MM.1S (cell line): ENCODE measurements at regions not wholly inside any gene's neighbourhood (a gene's known extent, or its start where the extent isn't known, plus 50 kb on each side); places are given as distances from the start of the nearest gene placed in this dataset.

Experiments used
- DNase-seq: peaks from one replicate; pipeline ENCODE4 v3.0.0-alpha.2; 2015
- H2AFZ ChIP-seq: fragments of 300-600 bp; sonication (generic); 2 replicates; pipeline ENCODE4 v1.6.0; 2016; ENCODE audit warnings: antibody characterized with exemption, low read length
- H3F3A ChIP-seq: fragments of 300-600 bp; sonication (generic); 2 replicates; pipeline ENCODE4 v1.6.1; 2016; ENCODE audit warnings: mild to moderate bottlenecking, antibody characterized with exemption, low read length, moderate library complexity, mixed read lengths; ENCODE audit not compliant: insufficient read depth
- H3K27ac ChIP-seq: fragments of 300-600 bp; sonication (generic); 2 replicates; pipeline ENCODE4 v1.5.1; 2016; ENCODE audit warnings: mild to moderate bottlenecking, low read length
- H3K27me3 ChIP-seq: fragments of 300-600 bp; sonication (generic); replicated peaks from 2 replicates; pipeline ENCODE4 v1.6.0; 2016; ENCODE audit warnings: low read length; ENCODE audit not compliant: insufficient read depth
- H3K36me3 ChIP-seq: fragments of 300-600 bp; sonication (generic); replicated peaks from 2 replicates; pipeline ENCODE4 v1.6.1; 2016; ENCODE audit warnings: mild to moderate bottlenecking, low read length, mixed read lengths; ENCODE audit not compliant: insufficient read depth
- H3K4me1 ChIP-seq: fragments of 300-600 bp; sonication (generic); 2 replicates; pipeline ENCODE4 v1.6.1; 2016; ENCODE audit warnings: low read length, mixed read lengths
- H3K4me2 ChIP-seq: fragments of 300-600 bp; sonication (generic); 2 replicates; pipeline ENCODE4 v1.6.0; 2016; ENCODE audit warnings: low read depth, low read length
- H3K4me3 ChIP-seq: fragments of 300-600 bp; sonication (generic); 2 replicates; pipeline ENCODE4 v1.5.1; 2016; ENCODE audit warnings: low read length, mixed read lengths
- H3K79me2 ChIP-seq: fragments of 300-600 bp; sonication (generic); 2 replicates; pipeline ENCODE4 v1.6.1; 2016; ENCODE audit warnings: mixed run types, low read length, mixed read lengths
- H3K9ac ChIP-seq: fragments of 300-600 bp; sonication (generic); 2 replicates; pipeline ENCODE4 v1.6.1; 2016; ENCODE audit warnings: low read length, mixed read lengths
- H3K9me2 ChIP-seq: fragments of 300-600 bp; sonication (generic); replicated peaks from 2 replicates; pipeline ENCODE4 v1.6.1; 2016; ENCODE audit warnings: mild to moderate bottlenecking, low read length, mixed read lengths; ENCODE audit not compliant: insufficient read depth
- H3K9me3 ChIP-seq: fragments of 300-600 bp; sonication (generic); replicated peaks from 2 replicates; pipeline ENCODE4 v1.6.1; 2016; ENCODE audit warnings: mild to moderate bottlenecking, low read length, mixed read lengths; ENCODE audit not compliant: insufficient read depth
- H4K20me1 ChIP-seq: fragments of 300-600 bp; sonication (generic); 2 replicates; pipeline ENCODE4 v1.6.1; 2016; ENCODE audit warnings: mild to moderate bottlenecking, low read length, moderate library complexity, mixed read lengths; ENCODE audit not compliant: insufficient read depth
- EZH2 ChIP-seq: fragments of 300-600 bp; sonication (generic); optimal IDR thresholded peaks from 2 replicates; pipeline ENCODE3; 2017; ENCODE audit warnings: low read depth, mild to moderate bottlenecking, antibody characterized with exemption, low read length, mixed read lengths
- EZH2phosphoT487 ChIP-seq: fragments of 300-600 bp; sonication (generic); IDR thresholded peaks from 2 replicates; pipeline ENCODE4 v1.6.1; 2018; ENCODE audit warnings: antibody characterized with exemption, low read length
- TF ChIP-seq, protein P1 (sequence below): fragments of 300-600 bp; sonication (generic); IDR thresholded peaks from 2 replicates; pipeline ENCODE4 v1.5.1; 2016; ENCODE audit warnings: antibody characterized with exemption, low read length, mixed read lengths

DNA sequence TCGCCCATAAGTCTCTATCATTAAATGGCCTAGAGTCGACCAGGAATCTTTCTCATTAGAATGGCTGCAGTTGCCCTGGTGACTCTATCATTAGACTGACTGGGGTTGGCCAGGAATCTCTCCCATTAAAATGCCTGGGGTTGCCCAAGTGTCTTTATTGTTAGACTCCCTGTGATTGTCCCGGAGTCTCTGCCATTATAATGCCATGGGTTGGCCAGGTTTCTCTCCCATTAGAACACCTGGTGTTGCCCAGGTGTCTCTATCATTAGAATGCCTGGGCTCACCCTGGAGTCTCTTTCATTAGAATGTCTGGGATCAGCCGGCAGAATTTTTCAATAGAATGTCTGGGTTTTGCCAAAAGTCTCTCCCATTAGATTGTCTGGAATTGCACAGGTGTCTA, 1459.3 kb downstream of the UQCRFS1 start:
- H3K9ac ChIP-seq, result no peak overlapping the region
- TF ChIP-seq EZH2, result no peak
- TF ChIP-seq, protein P1, sequence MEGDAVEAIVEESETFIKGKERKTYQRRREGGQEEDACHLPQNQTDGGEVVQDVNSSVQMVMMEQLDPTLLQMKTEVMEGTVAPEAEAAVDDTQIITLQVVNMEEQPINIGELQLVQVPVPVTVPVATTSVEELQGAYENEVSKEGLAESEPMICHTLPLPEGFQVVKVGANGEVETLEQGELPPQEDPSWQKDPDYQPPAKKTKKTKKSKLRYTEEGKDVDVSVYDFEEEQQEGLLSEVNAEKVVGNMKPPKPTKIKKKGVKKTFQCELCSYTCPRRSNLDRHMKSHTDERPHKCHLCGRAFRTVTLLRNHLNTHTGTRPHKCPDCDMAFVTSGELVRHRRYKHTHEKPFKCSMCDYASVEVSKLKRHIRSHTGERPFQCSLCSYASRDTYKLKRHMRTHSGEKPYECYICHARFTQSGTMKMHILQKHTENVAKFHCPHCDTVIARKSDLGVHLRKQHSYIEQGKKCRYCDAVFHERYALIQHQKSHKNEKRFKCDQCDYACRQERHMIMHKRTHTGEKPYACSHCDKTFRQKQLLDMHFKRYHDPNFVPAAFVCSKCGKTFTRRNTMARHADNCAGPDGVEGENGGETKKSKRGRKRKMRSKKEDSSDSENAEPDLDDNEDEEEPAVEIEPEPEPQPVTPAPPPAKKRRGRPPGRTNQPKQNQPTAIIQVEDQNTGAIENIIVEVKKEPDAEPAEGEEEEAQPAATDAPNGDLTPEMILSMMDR, result no peak
- TF ChIP-seq EZH2phosphoT487, result no peak

DNA sequence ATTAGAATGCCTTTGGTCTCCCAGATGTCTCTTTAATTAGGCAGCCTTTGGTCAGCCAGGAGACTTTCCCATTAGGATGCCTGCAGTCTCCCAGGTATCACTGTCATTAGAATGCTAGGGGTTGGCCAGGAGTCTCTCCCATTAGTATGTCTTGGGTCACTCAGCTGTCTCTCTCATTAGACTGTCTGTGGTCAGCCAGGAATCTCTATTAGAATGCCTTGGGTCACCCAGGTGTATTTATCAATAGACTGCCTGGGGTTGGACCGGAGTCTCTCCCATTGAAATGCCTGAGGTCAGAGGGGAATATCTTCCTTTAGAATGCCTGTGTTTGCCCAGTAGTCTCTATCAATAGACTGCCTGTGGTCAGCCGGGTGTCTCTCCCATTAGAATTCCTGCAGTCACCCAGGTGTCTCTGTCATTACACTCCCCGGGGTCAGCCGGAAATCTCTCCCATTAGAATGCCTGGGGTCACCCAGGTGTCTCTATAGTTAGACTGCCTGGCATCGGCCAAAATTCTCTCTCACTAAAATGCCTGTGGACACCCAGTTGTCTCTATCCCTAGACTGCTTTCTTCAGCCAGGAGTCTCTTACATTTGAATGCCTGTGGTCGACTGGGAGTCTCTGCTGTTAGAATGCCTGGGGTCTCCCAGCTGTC, 1460.3 kb downstream of the UQCRFS1 start:
- H3K9me3 ChIP-seq, result no peaks in the 10 kb centered on the region
- no peak for TF ChIP-seq EZH2phosphoT487
- TF ChIP-seq, protein P1, result no peak
- no peak for TF ChIP-seq EZH2
- H3K4me1 ChIP-seq, result no peaks in the 10 kb centered on the region
- H2AFZ ChIP-seq, result no peak overlapping the region
- H3K27ac ChIP-seq, result no peak overlapping the region
- H4K20me1 ChIP-seq, result no peaks in the 10 kb centered on the region
- no peak overlapping the region for H3K4me2 ChIP-seq
- H3K9ac ChIP-seq, result no peak overlapping the region
- H3K9me2 ChIP-seq, result no peaks in the 10 kb centered on the region
- H3K36me3 ChIP-seq, result no peaks in the 10 kb centered on the region
- H3K27me3 ChIP-seq, result no peaks in the 10 kb centered on the region
- no peaks in the 10 kb centered on the region for H3F3A ChIP-seq
- no peaks in the 10 kb centered on the region for H3K79me2 ChIP-seq
- no peak for DNase-seq
- no peak overlapping the region for H3K4me3 ChIP-seq

More for the DNA sequence above, 1459.3 kb downstream of the UQCRFS1 start:
- H3K79me2 ChIP-seq, result no peaks in the 10 kb centered on the region
- H3K4me1 ChIP-seq, result no peaks in the 10 kb centered on the region
- H3F3A ChIP-seq, result no peaks in the 10 kb centered on the region
- H2AFZ ChIP-seq, result no peak overlapping the region
- H4K20me1 ChIP-seq, result no peaks in the 10 kb centered on the region
- no peak overlapping the region for H3K27ac ChIP-seq
- no peaks in the 10 kb centered on the region for H3K36me3 ChIP-seq
- H3K9me2 ChIP-seq, result no peaks in the 10 kb centered on the region
- DNase-seq, result no peak
- no peak overlapping the region for H3K4me2 ChIP-seq
- H3K4me3 ChIP-seq, result no peak overlapping the region
- H3K27me3 ChIP-seq, result no peaks in the 10 kb centered on the region
- no peaks in the 10 kb centered on the region for H3K9me3 ChIP-seq

DNA sequence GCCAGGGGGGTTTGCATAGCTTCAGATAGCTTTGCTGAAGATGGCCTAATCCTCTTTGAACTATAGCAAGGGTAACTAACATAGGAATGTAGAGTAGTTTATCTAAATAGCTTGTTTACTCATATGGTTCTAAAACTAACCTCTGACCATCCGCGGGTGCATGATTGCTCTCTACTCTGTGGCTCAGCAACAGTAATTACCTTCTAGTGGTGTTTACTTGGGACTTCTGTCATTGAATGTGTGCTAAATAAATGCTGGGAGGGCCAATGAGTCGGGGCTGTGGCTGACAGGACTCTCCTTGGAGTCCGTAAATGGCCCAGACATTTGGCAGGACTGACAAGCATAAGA, 1461.9 kb downstream of the UQCRFS1 start:
- DNase-seq, result no peak
- no peaks in the 10 kb centered on the region for H3K9me3 ChIP-seq
- H3K4me1 ChIP-seq, result no peaks in the 10 kb centered on the region
- H4K20me1 ChIP-seq, result no peaks in the 10 kb centered on the region
- no peak overlapping the region for H3K9ac ChIP-seq
- H3K27me3 ChIP-seq, result no peaks in the 10 kb centered on the region
- no peak overlapping the region for H3K4me3 ChIP-seq
- no peaks in the 10 kb centered on the region for H3K79me2 ChIP-seq
- TF ChIP-seq, protein P1, result no peak
- TF ChIP-seq EZH2 (no peak), EZH2phosphoT487 (no peak)
- no peaks in the 10 kb centered on the region for H3K9me2 ChIP-seq
- no peak overlapping the region for H2AFZ ChIP-seq
- H3K4me2 ChIP-seq, result no peak overlapping the region
- H3K36me3 ChIP-seq, result no peaks in the 10 kb centered on the region
- H3F3A ChIP-seq, result no peaks in the 10 kb centered on the region
- H3K27ac ChIP-seq, result no peak overlapping the region
